H1 (cell line): ENCODE measurements at regions not wholly inside any gene's neighbourhood (a gene's known extent, or its start where the extent isn't known, plus 50 kb on each side); places are given as distances from the start of the nearest gene placed in this dataset.

ENCODE experiments used
- CTCF ChIA-PET: fragments of 300-600 bp; sonication (Branson Sonifier 250); formaldehyde crosslinking; loops from one replicate; lab custom pipeline; 2021; ENCODE audit not compliant: partially characterized antibody; lab: Charles Lee
- POLR2A ChIA-PET: fragments of 300-600 bp; sonication (Branson Sonifier 250); formaldehyde crosslinking; loops from one replicate; lab custom pipeline; 2021; ENCODE audit warnings: inconsistent platforms; ENCODE audit not compliant: partially characterized antibody; lab: Charles Lee
- DNase-seq, 2 experiments: peaks; one replicate each; pipeline versions ENCODE4 v3.0.0 to v3.0.0-alpha.2; 2010 to 2022; ENCODE audit warnings: low spot score in 2 of 2, low read depth in 1 of 2, mixed read lengths in 1 of 2
- FAIRE-seq: peaks from 2 replicates; lab custom pipeline; 2011; peaks lifted over from hg19 to GRCh38; lab: Jason Lieb, UNC
- H2AFZ ChIP-seq: 2 replicates; pipeline ENCODE4 v1.8.1; 2012; ENCODE audit warnings: low read length, inconsistent platforms
- H2AK5ac ChIP-seq: 2 replicates; pipeline ENCODE4 v1.6.1; 2013; ENCODE audit warnings: low read depth, low read length
- H2BK120ac ChIP-seq: replicated peaks from 2 replicates; pipeline ENCODE3; 2013; ENCODE audit warnings: low read depth, low read length, inconsistent platforms
- H2BK12ac ChIP-seq: 2 replicates; pipeline ENCODE4 v1.6.1; 2013; ENCODE audit warnings: low read depth, low read length
- H2BK15ac ChIP-seq: 2 replicates; pipeline ENCODE4 v1.6.1; 2013; ENCODE audit warnings: low read length
- H2BK20ac ChIP-seq: 2 replicates; pipeline ENCODE4 v1.6.1; 2013; ENCODE audit warnings: low read length
- H2BK5ac ChIP-seq: 2 replicates; pipeline ENCODE4 v1.6.1; 2013; ENCODE audit warnings: low read depth, low read length
- H3K14ac ChIP-seq: 2 replicates; pipeline ENCODE4 v1.6.1; 2013; ENCODE audit warnings: inconsistent platforms; ENCODE audit not compliant: insufficient read length
- H3K18ac ChIP-seq: 2 replicates; pipeline ENCODE4 v1.6.1; 2013; ENCODE audit warnings: low read length; ENCODE audit errors: extremely low read depth
- H3K23ac ChIP-seq: 2 replicates; pipeline ENCODE4 v1.6.1; 2013; ENCODE audit warnings: inconsistent platforms; ENCODE audit not compliant: insufficient read length
- H3K23me2 ChIP-seq: 2 replicates; pipeline ENCODE4 v1.6.1; 2013; ENCODE audit warnings: low read depth, low read length
- H3K27ac ChIP-seq: 2 replicates; pipeline ENCODE4 v1.6.1; 2011; ENCODE audit warnings: low read depth, low read length, inconsistent platforms
- H3K27me3 ChIP-seq, 4 experiments: replicated peaks in 1 of 4; 1 replicate in 1 of 4; 2 replicates in 3 of 4; pipeline versions ENCODE4 v1.6.1 to v1.8.1; 2011 to 2013; ENCODE audit warnings: low read length in 3 of 4, mild to moderate bottlenecking in 3 of 4, inconsistent platforms in 2 of 4, mixed read lengths in 2 of 4, moderate library complexity in 1 of 4; ENCODE audit not compliant: control insufficient read depth in 3 of 4, insufficient read depth in 3 of 4; ENCODE audit errors: extremely low read depth in 1 of 4
- H3K36me3 ChIP-seq, 4 experiments: 2 replicates each; pipeline versions ENCODE4 v1.6.1 to v1.8.1; 2011 to 2013; ENCODE audit warnings: mild to moderate bottlenecking in 4 of 4, low read length in 3 of 4, moderate library complexity in 2 of 4, control low read depth in 1 of 4, inconsistent platforms in 1 of 4; ENCODE audit not compliant: insufficient read depth in 4 of 4, control insufficient read depth in 2 of 4
- H3K4ac ChIP-seq: replicated peaks from 2 replicates; pipeline ENCODE3; 2013; ENCODE audit warnings: low read length, low read depth, mixed read lengths, inconsistent platforms; ENCODE audit not compliant: insufficient read length
- H3K4me1 ChIP-seq, 4 experiments: replicated peaks in 1 of 4; 1 replicate in 1 of 4; 2 replicates in 3 of 4; pipeline versions ENCODE4 v1.6.1 to v1.8.1; 2011 to 2013; ENCODE audit warnings: low read length in 3 of 4, inconsistent platforms in 2 of 4, mixed read lengths in 1 of 4; ENCODE audit not compliant: insufficient read depth in 4 of 4, control insufficient read depth in 3 of 4
- H3K4me2 ChIP-seq, 2 experiments: 2 replicates each; pipeline versions ENCODE4 v1.6.1 to v1.8.1; 2011 to 2013; ENCODE audit warnings: low read depth in 2 of 2, low read length in 2 of 2, control low read depth in 1 of 2, inconsistent platforms in 1 of 2, mild to moderate bottlenecking in 1 of 2; ENCODE audit not compliant: insufficient read depth in 1 of 2
- H3K4me3 ChIP-seq, 4 experiments: fragments of 200-600, 300-600 bp in 1 of 4; sonication (generic), shearing (Covaris generic), sonication (Bioruptor Twin) in 1 of 4; 2 replicates each; pipeline versions ENCODE4 v1.5.1 to v1.8.1; 2011 to 2016; ENCODE audit warnings: low read length in 4 of 4, low read depth in 3 of 4, control low read depth in 2 of 4, inconsistent platforms in 2 of 4, mild to moderate bottlenecking in 2 of 4, mixed read lengths in 1 of 4, moderate library complexity in 1 of 4; ENCODE audit not compliant: insufficient read depth in 2 of 4; ENCODE audit errors: extremely low read depth in 1 of 4
- H3K56ac ChIP-seq: replicated peaks from 2 replicates; pipeline ENCODE3; 2013; ENCODE audit warnings: low read depth, mild to moderate bottlenecking, mixed read lengths, low read length, inconsistent platforms; ENCODE audit not compliant: insufficient read length
- H3K79me1 ChIP-seq: 2 replicates; pipeline ENCODE4 v1.6.1; 2013; ENCODE audit warnings: low read depth, low read length, control low read depth
- H3K79me2 ChIP-seq, 2 experiments: 2 replicates each; pipeline versions ENCODE4 v1.6.1 to v1.8.1; 2012 to 2013; ENCODE audit warnings: low read length in 2 of 2, mild to moderate bottlenecking in 2 of 2, inconsistent platforms in 1 of 2; ENCODE audit not compliant: insufficient read depth in 2 of 2, control insufficient read depth in 1 of 2
- H3K9ac ChIP-seq, 4 experiments: replicated peaks in 1 of 4; 1 replicate in 1 of 4; 2 replicates in 3 of 4; pipeline versions ENCODE4 v1.6.1 to v1.8.1; 2011 to 2013; ENCODE audit warnings: low read depth in 3 of 4, low read length in 3 of 4, control low read depth in 2 of 4, mild to moderate bottlenecking in 2 of 4, moderate library complexity in 2 of 4, inconsistent platforms in 1 of 4; ENCODE audit errors: extremely low read depth in 1 of 4
- H3K9me3 ChIP-seq, 2 experiments: 2 replicates each; pipeline versions ENCODE4 v1.6.1 to v1.8.1; 2012 to 2013; ENCODE audit warnings: mild to moderate bottlenecking in 2 of 2, moderate library complexity in 2 of 2, control low read depth in 1 of 2, inconsistent platforms in 1 of 2, low read depth in 1 of 2, low read length in 1 of 2, mixed read lengths in 1 of 2; ENCODE audit not compliant: insufficient read depth in 2 of 2
- H4K20me1 ChIP-seq, 2 experiments: replicated peaks in 1 of 2; 2 replicates each; pipeline versions ENCODE3 to v1.8.1; 2011 to 2013; ENCODE audit warnings: inconsistent platforms in 2 of 2, low read length in 2 of 2, mild to moderate bottlenecking in 1 of 2; ENCODE audit not compliant: insufficient read depth in 2 of 2, control insufficient read depth in 1 of 2
- H4K5ac ChIP-seq: 2 replicates; pipeline ENCODE4 v1.6.1; 2013; ENCODE audit warnings: low read length, low read depth, mixed read lengths, inconsistent platforms; ENCODE audit not compliant: insufficient read length
- H4K8ac ChIP-seq: 2 replicates; pipeline ENCODE4 v1.8.0; 2013; ENCODE audit warnings: mild to moderate bottlenecking, moderate library complexity, low read length, inconsistent platforms; ENCODE audit not compliant: insufficient read depth; ENCODE audit errors: extremely low read depth
- H4K91ac ChIP-seq: replicated peaks from 2 replicates; pipeline ENCODE3; 2013; ENCODE audit warnings: low read length, mixed read lengths, inconsistent platforms; ENCODE audit not compliant: insufficient read length
- CTBP2 ChIP-seq: IDR thresholded peaks from 2 replicates; pipeline ENCODE4 v1.7.0; 2011; ENCODE audit warnings: borderline replicate concordance, mild to moderate bottlenecking, moderate library complexity, mixed read lengths, low read length; ENCODE audit not compliant: insufficient read depth, insufficient read length
- KDM4A ChIP-seq: IDR thresholded peaks from one replicate; pipeline ENCODE4 v1.7.1; 2012; ENCODE audit warnings: low read depth, mild to moderate bottlenecking, moderate library complexity, low read length, inconsistent platforms; ENCODE audit not compliant: severe bottlenecking
- KDM5A ChIP-seq: fragments of 200-600 bp; IDR thresholded peaks from 2 replicates; pipeline ENCODE4 v1.7.1; 2012; ENCODE audit warnings: mild to moderate bottlenecking, low read length, inconsistent platforms, mixed read lengths
- RBBP5 ChIP-seq: IDR thresholded peaks from 2 replicates; pipeline ENCODE4 v1.7.1; 2012; ENCODE audit warnings: low read depth, mild to moderate bottlenecking, inconsistent platforms, low read length, moderate library complexity, borderline replicate concordance
- TBP ChIP-seq: IDR thresholded peaks from 2 replicates; pipeline ENCODE4 v1.6.1; 2011; ENCODE audit warnings: low read depth, low read length, improper control_type of control experiment
- YY1 ChIP-seq: IDR thresholded peaks from 2 replicates; pipeline ENCODE4 v1.6.1; 2011; ENCODE audit warnings: low read depth, mild to moderate bottlenecking, low read length
- WGBS, 2 experiments: shearing (Covaris generic) in 1 of 2; methylation state at CpG; one replicate each; pipeline versions ENCODE4 v1.1.6 to v1.1.7; 2013 to 2015; ENCODE audit warnings: low lambda C conversion rate in 2 of 2, mixed read lengths in 2 of 2, inconsistent platforms in 1 of 2, low coverage in 1 of 2, missing lambda C conversion rate in 1 of 2; ENCODE audit not compliant: insufficient replicate concordance in 2 of 2, insufficient coverage in 1 of 2, insufficient read length in 1 of 2; ENCODE audit errors: extremely low coverage in 1 of 2, missing lambda C conversion rate in 1 of 2; 5-methylcytosine and 5-hydroxymethylcytosine counted together
- TF ChIP-seq, protein P1 (sequence below), 3 experiments: IDR thresholded peaks; 1 replicate in 2 of 3; 2 replicates in 1 of 3; pipeline versions ENCODE4 v1.5.1 to v1.6.1; 2011; ENCODE audit warnings: low read length in 3 of 3, mild to moderate bottlenecking in 3 of 3, inconsistent platforms in 2 of 3, low read depth in 1 of 3, moderate library complexity in 1 of 3; ENCODE audit not compliant: insufficient read depth in 1 of 3; ENCODE audit errors: control extremely low read depth in 1 of 3
- TF ChIP-seq, protein P2 (sequence below): IDR thresholded peaks from 2 replicates; pipeline ENCODE4 v1.6.1; 2012; ENCODE audit warnings: inconsistent platforms

DNA sequence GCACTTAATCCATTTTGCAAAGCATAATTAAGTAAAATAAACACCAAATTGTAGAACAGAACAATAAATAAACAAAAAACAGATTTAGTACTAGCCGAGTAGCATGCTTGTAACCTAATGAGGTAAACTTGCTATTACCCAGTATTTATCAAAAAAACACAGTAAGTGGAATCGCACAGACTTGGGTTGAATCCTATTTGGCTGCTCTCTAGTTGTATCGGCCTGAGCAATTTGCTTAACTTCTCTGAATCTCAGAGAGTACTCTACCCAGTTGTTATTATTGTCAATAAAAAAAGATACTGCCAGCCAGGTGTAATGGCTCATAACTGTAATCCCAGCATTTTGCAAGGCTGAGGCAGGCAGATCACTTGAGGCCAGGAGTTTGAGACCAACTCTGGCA lies 664.3 kb downstream of the ADGRL2 start:
- no peak overlapping the region for H2BK5ac ChIP-seq
- H4K8ac ChIP-seq: no peak overlapping the region
- no peaks in the 10 kb centered on the region for H3K23me2 ChIP-seq
- no peak overlapping the region for H3K4ac ChIP-seq
- no peak overlapping the region for H2AFZ ChIP-seq
- H3K27me3 ChIP-seq: no peaks in the 10 kb centered on the region
- no peaks in the 10 kb centered on the region for H4K20me1 ChIP-seq
- FAIRE-seq: no peak
- no peak for DNase-seq
- no peaks in the 10 kb centered on the region for H3K79me1 ChIP-seq
- 93% methylated on average over 3 of the region's 3 CpGs; no CpG with 5 or more reads in 1 of the 2 experiments for WGBS, 2 experiments
- H3K9me3 ChIP-seq: no peaks in the 10 kb centered on the region
- no peaks in the 10 kb centered on the region for H3K4me1 ChIP-seq
- H2BK12ac ChIP-seq: no peak overlapping the region
- H4K5ac ChIP-seq: no peak overlapping the region
- H2AK5ac ChIP-seq: no peak overlapping the region
- no peak overlapping the region for H3K18ac ChIP-seq
- H3K9ac ChIP-seq: no peak overlapping the region
- H3K27ac ChIP-seq: no peak overlapping the region
- no peaks in the 10 kb centered on the region for H3K36me3 ChIP-seq
- no peak overlapping the region for H2BK120ac ChIP-seq
- TF ChIP-seq YY1 (no peak), KDM5A (no peak), CTBP2 (no peak), KDM4A (no peak), RBBP5 (no peak), TBP (no peak)
- TF ChIP-seq, protein P1, sequence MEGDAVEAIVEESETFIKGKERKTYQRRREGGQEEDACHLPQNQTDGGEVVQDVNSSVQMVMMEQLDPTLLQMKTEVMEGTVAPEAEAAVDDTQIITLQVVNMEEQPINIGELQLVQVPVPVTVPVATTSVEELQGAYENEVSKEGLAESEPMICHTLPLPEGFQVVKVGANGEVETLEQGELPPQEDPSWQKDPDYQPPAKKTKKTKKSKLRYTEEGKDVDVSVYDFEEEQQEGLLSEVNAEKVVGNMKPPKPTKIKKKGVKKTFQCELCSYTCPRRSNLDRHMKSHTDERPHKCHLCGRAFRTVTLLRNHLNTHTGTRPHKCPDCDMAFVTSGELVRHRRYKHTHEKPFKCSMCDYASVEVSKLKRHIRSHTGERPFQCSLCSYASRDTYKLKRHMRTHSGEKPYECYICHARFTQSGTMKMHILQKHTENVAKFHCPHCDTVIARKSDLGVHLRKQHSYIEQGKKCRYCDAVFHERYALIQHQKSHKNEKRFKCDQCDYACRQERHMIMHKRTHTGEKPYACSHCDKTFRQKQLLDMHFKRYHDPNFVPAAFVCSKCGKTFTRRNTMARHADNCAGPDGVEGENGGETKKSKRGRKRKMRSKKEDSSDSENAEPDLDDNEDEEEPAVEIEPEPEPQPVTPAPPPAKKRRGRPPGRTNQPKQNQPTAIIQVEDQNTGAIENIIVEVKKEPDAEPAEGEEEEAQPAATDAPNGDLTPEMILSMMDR (IDR thresholded peaks at IDR 0.05; ENCODE audit: control extremely low read depth in 1 of 3, insufficient read depth in 1 of 3, low read depth in 1 of 3, low read length in 3 of 3): no peak
- TF ChIP-seq, protein P2, sequence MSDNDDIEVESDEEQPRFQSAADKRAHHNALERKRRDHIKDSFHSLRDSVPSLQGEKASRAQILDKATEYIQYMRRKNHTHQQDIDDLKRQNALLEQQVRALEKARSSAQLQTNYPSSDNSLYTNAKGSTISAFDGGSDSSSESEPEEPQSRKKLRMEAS: no peak
- no peak overlapping the region for H2BK15ac ChIP-seq
- no peak overlapping the region for H2BK20ac ChIP-seq
- no peak overlapping the region for H3K56ac ChIP-seq
- no peaks in the 10 kb centered on the region for H3K79me2 ChIP-seq
- no peak overlapping the region for H3K4me2 ChIP-seq
- ChIA-PET CTCF (interaction anchor here (0.6 kb wide), 1 partner anchor 232 kb away, joined by 3 read pairs; no protein-coding TSS in a partner anchor), POLR2A (no interaction called here)
- H3K14ac ChIP-seq: no peak overlapping the region
- no peak overlapping the region for H3K23ac ChIP-seq
- no peak overlapping the region for H4K91ac ChIP-seq
- H3K4me3 ChIP-seq: no peak overlapping the region
